Natural killer cell (primary cell): ENCODE measurements at regions not wholly inside any gene's neighbourhood (a gene's known extent, or its start where the extent isn't known, plus 50 kb on each side); places are given as distances from the start of the nearest gene placed in this dataset.

ENCODE experiments used
- ATAC-seq, 3 donors: fragments of 150-1000 bp in 2 of 3; fragments of 200-7000 bp in 1 of 3; cut with Tn5 transposase; 1 replicate in 1 of 3; 2 replicates in 2 of 3; pipeline ENCODE4 v1.10.0; 2021; ENCODE audit warnings: mild to moderate bottlenecking in 2 of 3, moderate library complexity in 2 of 3
- DNase-seq, 2 donors: peaks; one replicate each; pipeline versions ENCODE4 v3.0.0 to v3.0.0-alpha.2; 2013 to 2021; ENCODE audit warnings: mixed read lengths in 1 of 2
- H3K27ac ChIP-seq: one replicate; pipeline ENCODE4 v1.5.1; 2013; ENCODE audit warnings: mild to moderate bottlenecking, low read length
- H3K27me3 ChIP-seq: one replicate; pipeline ENCODE4 v1.6.1; 2013; ENCODE audit warnings: low read length; ENCODE audit not compliant: control insufficient read depth, insufficient read depth
- H3K36me3 ChIP-seq: one replicate; pipeline ENCODE4 v1.6.1; 2013; ENCODE audit warnings: low read length; ENCODE audit not compliant: control insufficient read depth, insufficient read depth
- H3K4me1 ChIP-seq: one replicate; pipeline ENCODE4 v1.6.1; 2013; ENCODE audit warnings: low read length; ENCODE audit not compliant: control insufficient read depth, insufficient read depth
- H3K4me3 ChIP-seq: one replicate; pipeline ENCODE4 v1.5.1; 2013; ENCODE audit warnings: low read length
- H3K9me3 ChIP-seq: one replicate; pipeline ENCODE4 v1.6.1; 2013; ENCODE audit warnings: low read length; ENCODE audit not compliant: control insufficient read depth, insufficient read depth
- H3K27ac Mint-ChIP-seq, 2 donors: one replicate each; pipeline ENCODE4 v1.8.0; 2022; ENCODE audit warnings: mild to moderate bottlenecking in 2 of 2, mixed read lengths in 2 of 2, moderate library complexity in 1 of 2
- H3K27me3 Mint-ChIP-seq, 2 donors: one replicate each; pipeline ENCODE4 v1.8.0; 2022; ENCODE audit warnings: low read depth in 2 of 2, mixed read lengths in 2 of 2
- H3K36me3 Mint-ChIP-seq: one replicate; pipeline ENCODE4 v1.8.0; 2022; ENCODE audit warnings: mixed read lengths
- H3K4me1 Mint-ChIP-seq, 2 donors: one replicate each; pipeline ENCODE4 v1.8.0; 2022; ENCODE audit warnings: mixed read lengths in 2 of 2
- H3K4me3 Mint-ChIP-seq: one replicate; pipeline ENCODE4 v1.8.0; 2022; ENCODE audit warnings: mild to moderate bottlenecking, moderate library complexity, mixed read lengths
- H3K9me3 Mint-ChIP-seq, 2 donors: one replicate each; pipeline ENCODE4 v1.8.0; 2022; ENCODE audit warnings: mixed read lengths in 2 of 2
- CTCF ChIP-seq: fragments of 200-600 bp; IDR thresholded peaks from one replicate; pipeline ENCODE4 v1.8.0; 2022; ENCODE audit warnings: antibody characterized with exemption
- WGBS: methylation state at CpG from one replicate; pipeline ENCODE4 v1.1.7; 2013; ENCODE audit warnings: missing lambda C conversion rate; ENCODE audit not compliant: insufficient coverage; 5-methylcytosine and 5-hydroxymethylcytosine counted together
- intact Hi-C: fragments of 100-400 bp; cut with micrococcal nuclease; formaldehyde crosslinking; loops from one replicate; pipeline ENCODE4 v1.14.2; 2022

GRCh38 chr13:53703371-53704080 lies 674.9 kb downstream of the OLFM4 start:
- Histone ChIP-seq H3K4me3 (no peak overlapping the region), H3K9me3 (peaks cover 6% of the 10 kb centered on the region), H3K36me3 (no peaks in the 10 kb centered on the region), H3K4me1 (no peaks in the 10 kb centered on the region), H3K27ac (no peak overlapping the region), H3K27me3 (no peaks in the 10 kb centered on the region)
- no peaks in the 10 kb centered on the region for H3K27me3 Mint-ChIP-seq
- peaks cover 11 to 12% of the 10 kb centered on the region in 2 donors for H3K9me3 Mint-ChIP-seq
- no peak overlapping the region for H3K27ac Mint-ChIP-seq
- DNase-seq = no peak
- ATAC-seq = no peak
- peaks cover 18% of the 10 kb centered on the region for H3K36me3 Mint-ChIP-seq
- intact Hi-C loops = no loop called here
- H3K4me3 Mint-ChIP-seq = no peak overlapping the region
- no peak for TF ChIP-seq CTCF
- no CpG with 5 or more reads among the region's 2 CpGs for WGBS
- H3K4me1 Mint-ChIP-seq = no peaks in the 10 kb centered on the region

- H3K27me3 ChIP-seq = no peaks in the 10 kb centered on the region
- Mint-ChIP-seq H3K9me3 (peaks cover 7 to 18% of the 10 kb centered on the region in 2 donors), H3K27me3 (no peaks in the 10 kb centered on the region), H3K36me3 (peaks cover 8% of the 10 kb centered on the region), H3K4me1 (no peaks in the 10 kb centered on the region), H3K27ac (no peak overlapping the region), H3K4me3 (no peak overlapping the region)
- H3K36me3 ChIP-seq = no peaks in the 10 kb centered on the region
- DNase-seq (no peak), ATAC-seq (no peak)
- no peaks in the 10 kb centered on the region for H3K4me1 ChIP-seq
- no peaks in the 10 kb centered on the region for H3K9me3 ChIP-seq
- no peak overlapping the region for H3K4me3 ChIP-seq
- no peak for TF ChIP-seq CTCF
- H3K27ac ChIP-seq = no peak overlapping the region
- intact Hi-C loops = no loop called here
Observed at GRCh38 chr13:53719281-53719680, 690.7 kb downstream of the OLFM4 start.

- no peak for ATAC-seq
- no peaks in the 10 kb centered on the region for H3K36me3 Mint-ChIP-seq
- no peak for TF ChIP-seq CTCF
- no peaks in the 10 kb centered on the region for H3K4me1 Mint-ChIP-seq
- no peaks in the 10 kb centered on the region for H3K27me3 ChIP-seq
- H3K27ac ChIP-seq = no peak overlapping the region
- no peak for DNase-seq
- H3K27me3 Mint-ChIP-seq = no peaks in the 10 kb centered on the region
- no peaks in the 10 kb centered on the region for H3K9me3 ChIP-seq
- H3K4me1 ChIP-seq = no peaks in the 10 kb centered on the region
- no peak overlapping the region for H3K27ac Mint-ChIP-seq
- H3K4me3 ChIP-seq = no peak overlapping the region
- intact Hi-C loops = no loop called here
- H3K4me3 Mint-ChIP-seq = no peak overlapping the region
- 91% methylated on average over 2 of the region's 3 CpGs for WGBS
- H3K36me3 ChIP-seq = no peaks in the 10 kb centered on the region
- H3K9me3 Mint-ChIP-seq = peaks cover 8 to 17% of the 10 kb centered on the region in 2 donors
Observed at GRCh38 chr13:53732664-53733063, 704.1 kb downstream of the OLFM4 start.

- Histone ChIP-seq H3K27ac (no peak overlapping the region), H3K36me3 (no peaks in the 10 kb centered on the region), H3K4me1 (no peaks in the 10 kb centered on the region), H3K9me3 (no peaks in the 10 kb centered on the region), H3K4me3 (no peak overlapping the region), H3K27me3 (no peaks in the 10 kb centered on the region)
- ATAC-seq (no peak), DNase-seq (no peak)
- intact Hi-C loops = no loop called here
- no peaks in the 10 kb centered on the region for H3K27me3 Mint-ChIP-seq
- no peak overlapping the region for H3K4me3 Mint-ChIP-seq
- H3K36me3 Mint-ChIP-seq = no peaks in the 10 kb centered on the region
- H3K9me3 Mint-ChIP-seq = peaks cover 18% of the 10 kb centered on the region in 2 donors
- no peak overlapping the region for H3K27ac Mint-ChIP-seq
- TF ChIP-seq CTCF = no peak
- no CpG with 5 or more reads among the region's 1 CpG for WGBS
- H3K4me1 Mint-ChIP-seq = no peaks in the 10 kb centered on the region
Observed at GRCh38 chr13:53743906-53744305, 715.3 kb downstream of the OLFM4 start.
